ENCODE measurements at regions not wholly inside any gene's neighbourhood (a gene's known extent, or its start where the extent isn't known, plus 50 kb on each side); places are given as distances from the start of the nearest gene placed in this dataset.

- no peaks in the 10 kb centered on the region for H3K4me1 Mint-ChIP-seq (ENCODE audit: unreplicated experiment)
- no peak overlapping the region for H3K27ac Mint-ChIP-seq
- no peak for TF ChIP-seq CTCF (conservative IDR thresholded peaks at IDR 0.05)
- no peaks in the 10 kb centered on the region for H3K27me3 Mint-ChIP-seq
- DNase-seq (ENCODE audit: extremely low spot score, unreplicated experiment) = no peak
- H3K9me3 Mint-ChIP-seq = peaks cover 5% of the 10 kb centered on the region
- no peaks in the 10 kb centered on the region for H3K36me3 Mint-ChIP-seq
- H3K4me3 Mint-ChIP-seq = no peak overlapping the region
These were observed 96.1 kb upstream of the SLC34A2 start for GRCh38 chr4:25559508-25559907.

GRCh38 chr4:25560605-25561004 is 95.0 kb upstream of the SLC34A2 start:
- Mint-ChIP-seq H3K4me3 (no peak overlapping the region), H3K9me3 (peaks cover 5% of the 10 kb centered on the region), H3K27ac (no peak overlapping the region), H3K36me3 (no peaks in the 10 kb centered on the region), H3K4me1 (ENCODE audit: unreplicated experiment) (no peaks in the 10 kb centered on the region), H3K27me3 (no peaks in the 10 kb centered on the region)
- DNase-seq (ENCODE audit: extremely low spot score, unreplicated experiment) = no peak
- no peak for TF ChIP-seq CTCF (conservative IDR thresholded peaks at IDR 0.05)

GRCh38 chr4:25563071-25563564 is 92.5 kb upstream of the SLC34A2 start:
- peaks cover 3% of the 10 kb centered on the region for H3K27me3 Mint-ChIP-seq
- peak overlapping the region; percentile 15 for H3K27ac Mint-ChIP-seq
- no peaks in the 10 kb centered on the region for H3K36me3 Mint-ChIP-seq
- TF ChIP-seq CTCF (conservative IDR thresholded peaks at IDR 0.05) = no peak
- DNase-seq (ENCODE audit: extremely low spot score, unreplicated experiment) = no peak
- no peaks in the 10 kb centered on the region for H3K4me1 Mint-ChIP-seq (ENCODE audit: unreplicated experiment)
- H3K4me3 Mint-ChIP-seq = no peak overlapping the region
- H3K9me3 Mint-ChIP-seq = peaks cover 5% of the 10 kb centered on the region

- Mint-ChIP-seq H3K4me3 (no peak overlapping the region), H3K27me3 (peaks cover 3% of the 10 kb centered on the region), H3K4me1 (ENCODE audit: unreplicated experiment) (no peaks in the 10 kb centered on the region), H3K9me3 (no peaks in the 10 kb centered on the region), H3K27ac (no peak overlapping the region), H3K36me3 (no peaks in the 10 kb centered on the region)
- DNase-seq (ENCODE audit: extremely low spot score, unreplicated experiment) = no peak
- TF ChIP-seq CTCF (conservative IDR thresholded peaks at IDR 0.05) = no peak
These were observed 90.8 kb upstream of the SLC34A2 start for GRCh38 chr4:25564836-25565235.

GRCh38 chr4:25567253-25567652 is 88.4 kb upstream of the SLC34A2 start:
- Mint-ChIP-seq H3K36me3 (no peaks in the 10 kb centered on the region), H3K4me3 (no peak overlapping the region), H3K9me3 (no peaks in the 10 kb centered on the region), H3K27ac (no peak overlapping the region), H3K27me3 (peaks cover 3% of the 10 kb centered on the region), H3K4me1 (ENCODE audit: unreplicated experiment) (no peaks in the 10 kb centered on the region)
- TF ChIP-seq CTCF (conservative IDR thresholded peaks at IDR 0.05) = no peak
- no peak for DNase-seq (ENCODE audit: extremely low spot score, unreplicated experiment)

- H3K4me3 Mint-ChIP-seq = no peak overlapping the region
- TF ChIP-seq CTCF (conservative IDR thresholded peaks at IDR 0.05) = no peak
- H3K27me3 Mint-ChIP-seq = peaks cover 3% of the 10 kb centered on the region
- no peaks in the 10 kb centered on the region for H3K36me3 Mint-ChIP-seq
- H3K4me1 Mint-ChIP-seq (ENCODE audit: unreplicated experiment) = no peaks in the 10 kb centered on the region
- no peaks in the 10 kb centered on the region for H3K9me3 Mint-ChIP-seq
- no peak for DNase-seq (ENCODE audit: extremely low spot score, unreplicated experiment)
- H3K27ac Mint-ChIP-seq = peak overlapping the region; percentile 58
These were observed 85.9 kb upstream of the SLC34A2 start for GRCh38 chr4:25569716-25570115.

Measured in type B pancreatic cell (in vitro differentiated cells).